ENCODE measurements at regions not wholly inside any gene's neighbourhood (a gene's known extent, or its start where the extent isn't known, plus 50 kb on each side); places are given as distances from the start of the nearest gene placed in this dataset.
A peak's percentile ranks its signal among the peaks of the same experiment; 100 is the strongest.

- no peak for DNase-seq
Observed at GRCh38 chrX:40484408-40485091, 96.2 kb upstream of the ATP6AP2 start.

GRCh38 chrX:40483502-40483901, 97.3 kb upstream of the ATP6AP2 start:
- no peak for DNase-seq

GRCh38 chrX:40479777-40480318, 100.9 kb upstream of the ATP6AP2 start:
- no peak for DNase-seq

GRCh38 chrX:40478474-40479065, 102.2 kb upstream of the ATP6AP2 start:
- DNase-seq: no peak

- no peak for DNase-seq
Observed at GRCh38 chrX:40476958-40477357, 103.8 kb upstream of the ATP6AP2 start.

- no peak for DNase-seq
Observed at GRCh38 chrX:40474645-40475044, 106.1 kb upstream of the ATP6AP2 start.

- DNase-seq: peak; percentile 3
Observed at GRCh38 chrX:40474205-40474626, 106.6 kb upstream of the ATP6AP2 start.

- DNase-seq: no peak
Observed at GRCh38 chrX:40473460-40474204, 107.1 kb upstream of the ATP6AP2 start.

- peak; percentile 67 for DNase-seq
Observed at GRCh38 chrX:40471965-40472648, 108.7 kb upstream of the ATP6AP2 start.

GRCh38 chrX:40470830-40471429, 109.8 kb upstream of the ATP6AP2 start:
- no peak for DNase-seq

GRCh38 chrX:40469316-40469715, 111.5 kb upstream of the ATP6AP2 start:
- DNase-seq: no peak

GRCh38 chrX:40468033-40468846, 112.5 kb upstream of the ATP6AP2 start:
- peak; percentile 28 for DNase-seq

- no peak for DNase-seq
Observed at GRCh38 chrX:40467454-40467853, 113.3 kb upstream of the ATP6AP2 start.

- no peak for DNase-seq
Observed at GRCh38 chrX:40465735-40466551, 114.8 kb upstream of the ATP6AP2 start.

GRCh38 chrX:40462795-40463194, 118.0 kb upstream of the ATP6AP2 start:
- DNase-seq: no peak

- no peak for DNase-seq
Observed at GRCh38 chrX:40460926-40461325, 119.8 kb upstream of the ATP6AP2 start.

- no peak for DNase-seq
Observed at GRCh38 chrX:40459571-40460158, 121.1 kb upstream of the ATP6AP2 start.

- DNase-seq: no peak
Observed at GRCh38 chrX:40457406-40457805, 123.4 kb upstream of the ATP6AP2 start.

- DNase-seq: no peak
Observed at GRCh38 chrX:40452031-40452430, 128.7 kb upstream of the ATP6AP2 start.

- DNase-seq: no peak
Observed at GRCh38 chrX:40449956-40450706, 130.6 kb upstream of the ATP6AP2 start.

Measured in SHP77 treated with DMSO at 0.1 percent for 48 hours (cell line).